Lower leg skin (tissue), 4 donors: ENCODE measurements at regions not wholly inside any gene's neighbourhood (a gene's known extent, or its start where the extent isn't known, plus 50 kb on each side); places are given as distances from the start of the nearest gene placed in this dataset.

Experiments used
- DNase-seq, 2 donors: peaks; one replicate each; pipeline ENCODE4 v3.0.0-alpha.2; 2019; ENCODE audit warnings: low spot score in 2 of 2
- H3K4me3 ChIP-seq: fragments of 200-600 bp; sonication (generic); 2 replicates; pipeline ENCODE4 v1.5.1; 2017; ENCODE audit warnings: mild to moderate bottlenecking, low read depth; ENCODE audit not compliant: poor library complexity, severe bottlenecking
- CTCF ChIP-seq, 3 donors: fragments of 450-650 bp; IDR thresholded peaks; one replicate each; pipeline ENCODE4 v1.5.1; 2016; ENCODE audit warnings: antibody characterized with exemption in 3 of 3, mild to moderate bottlenecking in 3 of 3, moderate library complexity in 2 of 3
- POLR2A ChIP-seq, 2 donors: fragments of 450-650 bp; IDR thresholded peaks; one replicate each; pipeline ENCODE4 v1.6.1; 2016 to 2017; ENCODE audit warnings: antibody characterized with exemption in 2 of 2, mild to moderate bottlenecking in 1 of 2, moderate library complexity in 1 of 2
- WGBS, 2 donors: methylation state at CpG; one replicate each; pipeline ENCODE4 v1.1.5; 2018; 5-methylcytosine and 5-hydroxymethylcytosine counted together
- intact Hi-C: fragments of 100-400 bp; cut with DNase I; formaldehyde crosslinking; loops from one replicate; pipeline ENCODE4 v1.15.0; 2023; ENCODE audit warnings: low total_unique reads

- WGBS, 2 donors, result 90 to 93% methylated on average over 5 of the region's 5 CpGs
- TF ChIP-seq POLR2A (IDR thresholded peaks at IDR 0.05) (no peak), CTCF (IDR thresholded peaks at IDR 0.05) (no peak)
- H3K4me3 ChIP-seq, result no peak overlapping the region
- DNase-seq, result no peak
- intact Hi-C loops, result no loop called here
Observed at GRCh38 chr16:13770436-13770835, 149.5 kb upstream of the ERCC4 start.

- DNase-seq, result no peak
- intact Hi-C loops, result no loop called here
- H3K4me3 ChIP-seq, result no peak overlapping the region
- WGBS, 2 donors, result 73 to 80% methylated on average over 1 of the region's 1 CpG
- TF ChIP-seq POLR2A (IDR thresholded peaks at IDR 0.05) (no peak), CTCF (IDR thresholded peaks at IDR 0.05) (no peak)
Observed at GRCh38 chr16:13772782-13773181, 147.2 kb upstream of the ERCC4 start.

- DNase-seq, result no peak
- WGBS, 2 donors, result 79 to 82% methylated on average over 12 of the region's 12 CpGs
- H3K4me3 ChIP-seq, result no peak overlapping the region
- intact Hi-C loops, result no loop called here
- TF ChIP-seq POLR2A (IDR thresholded peaks at IDR 0.05) (no peak), CTCF (IDR thresholded peaks at IDR 0.05) (no peak)
Observed at GRCh38 chr16:13779676-13780075, 140.3 kb upstream of the ERCC4 start.

- WGBS, 2 donors, result 27% methylated on average over 7 of the region's 7 CpGs
- DNase-seq, result no peak
- no peak for TF ChIP-seq CTCF (IDR thresholded peaks at IDR 0.05)
- TF ChIP-seq POLR2A (IDR thresholded peaks at IDR 0.05), result no peak
- H3K4me3 ChIP-seq, result no peak overlapping the region
- intact Hi-C loops, result no loop called here
Observed at GRCh38 chr16:13780406-13781168, 139.4 kb upstream of the ERCC4 start.

GRCh38 chr16:13781169-13781564 lies 138.8 kb upstream of the ERCC4 start:
- TF ChIP-seq POLR2A (IDR thresholded peaks at IDR 0.05) (no peak), CTCF (IDR thresholded peaks at IDR 0.05) (no peak)
- intact Hi-C loops, result no loop called here
- H3K4me3 ChIP-seq, result no peak overlapping the region
- 72 to 76% methylated on average over 7 of the region's 7 CpGs for WGBS, 2 donors
- DNase-seq, result no peak
